DLD1 (cell line): ENCODE measurements at regions not wholly inside any gene's neighbourhood (a gene's known extent, or its start where the extent isn't known, plus 50 kb on each side); places are given as distances from the start of the nearest gene placed in this dataset.

ENCODE experiments used
- in situ Hi-C: cut with HindIII; loops from 2 replicates; pipeline ENCODE4 v1.10.0; 2017; ENCODE audit warnings: low sequenced_read_pairs

DNA sequence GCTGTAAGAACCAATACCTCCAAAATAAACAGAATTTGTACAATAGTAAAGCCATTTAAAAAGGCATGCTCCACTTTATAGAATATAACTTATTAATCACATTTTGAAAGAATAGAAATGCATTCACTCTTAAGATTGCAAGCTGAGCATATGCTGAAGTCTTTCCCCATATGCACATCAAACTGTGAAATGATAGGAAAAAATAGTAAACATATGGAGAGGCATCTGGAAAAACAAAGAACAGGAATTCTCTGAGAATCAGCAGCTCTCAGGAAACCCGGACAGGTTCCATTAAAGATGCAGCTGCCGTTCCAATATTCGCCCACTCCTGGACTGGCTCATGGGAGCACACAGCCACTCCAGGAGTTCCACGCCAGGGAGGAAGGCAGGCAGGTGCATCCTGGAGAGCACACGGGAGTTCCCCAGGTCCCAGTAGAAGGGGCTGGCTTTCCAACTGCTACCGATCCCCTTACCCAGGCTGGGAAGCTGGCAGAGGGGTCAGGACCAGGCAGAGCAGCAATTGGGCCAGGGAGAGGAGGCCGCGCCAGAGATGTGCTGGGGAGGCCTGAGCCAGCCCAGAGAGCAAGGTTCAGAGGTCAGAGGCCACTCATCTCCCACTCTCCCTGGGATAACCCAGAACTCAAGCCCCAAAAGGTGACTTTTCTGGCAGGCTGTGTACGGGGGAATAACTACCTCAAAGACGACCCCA lies 111.1 kb downstream of the DLL1 start:
- in situ Hi-C loops: no loop called here

DNA sequence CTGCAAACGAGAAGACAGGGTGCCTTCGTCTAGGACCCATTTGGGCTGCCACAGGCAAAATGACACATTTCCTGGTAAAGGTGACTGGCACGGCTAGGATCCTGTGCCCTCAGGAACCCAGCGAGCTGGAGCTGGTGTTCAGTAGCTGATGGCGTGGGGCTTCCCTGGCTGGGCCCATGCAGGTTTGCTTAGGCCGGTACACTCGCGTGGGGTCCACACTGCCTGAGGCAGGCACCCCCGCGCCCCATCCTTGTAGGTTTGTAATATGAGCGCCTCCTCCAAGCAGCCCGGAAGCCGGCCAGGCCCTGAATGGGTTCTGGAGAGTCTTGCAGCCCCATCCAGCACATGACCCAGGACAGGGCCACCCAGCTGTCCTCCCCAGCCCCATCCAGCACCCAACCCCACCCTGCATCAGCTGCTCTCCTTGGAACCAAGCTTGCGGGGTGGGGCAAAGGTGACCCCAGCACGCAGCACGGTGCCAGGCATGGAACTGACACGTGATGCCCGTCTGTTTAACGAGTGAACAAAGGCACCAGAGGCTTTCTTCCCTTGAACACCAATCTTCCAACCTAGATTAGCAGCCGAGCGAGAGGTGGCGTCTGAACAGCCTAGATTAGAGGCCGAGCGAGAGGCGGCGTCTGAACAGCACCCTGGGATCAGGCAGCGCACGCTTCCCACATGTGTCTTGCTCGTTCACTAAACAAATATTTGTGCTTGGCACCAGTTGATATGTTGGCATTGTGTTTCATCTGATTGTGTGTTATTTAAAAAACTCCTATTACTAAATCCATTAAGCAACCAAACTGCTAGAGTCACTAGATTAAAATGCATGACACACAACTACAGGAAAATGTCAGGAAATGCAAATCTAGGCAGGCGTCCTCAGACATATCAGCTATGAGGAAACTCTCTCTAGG lies 112.1 kb downstream of the DLL1 start:
- in situ Hi-C loops: no loop called here

DNA sequence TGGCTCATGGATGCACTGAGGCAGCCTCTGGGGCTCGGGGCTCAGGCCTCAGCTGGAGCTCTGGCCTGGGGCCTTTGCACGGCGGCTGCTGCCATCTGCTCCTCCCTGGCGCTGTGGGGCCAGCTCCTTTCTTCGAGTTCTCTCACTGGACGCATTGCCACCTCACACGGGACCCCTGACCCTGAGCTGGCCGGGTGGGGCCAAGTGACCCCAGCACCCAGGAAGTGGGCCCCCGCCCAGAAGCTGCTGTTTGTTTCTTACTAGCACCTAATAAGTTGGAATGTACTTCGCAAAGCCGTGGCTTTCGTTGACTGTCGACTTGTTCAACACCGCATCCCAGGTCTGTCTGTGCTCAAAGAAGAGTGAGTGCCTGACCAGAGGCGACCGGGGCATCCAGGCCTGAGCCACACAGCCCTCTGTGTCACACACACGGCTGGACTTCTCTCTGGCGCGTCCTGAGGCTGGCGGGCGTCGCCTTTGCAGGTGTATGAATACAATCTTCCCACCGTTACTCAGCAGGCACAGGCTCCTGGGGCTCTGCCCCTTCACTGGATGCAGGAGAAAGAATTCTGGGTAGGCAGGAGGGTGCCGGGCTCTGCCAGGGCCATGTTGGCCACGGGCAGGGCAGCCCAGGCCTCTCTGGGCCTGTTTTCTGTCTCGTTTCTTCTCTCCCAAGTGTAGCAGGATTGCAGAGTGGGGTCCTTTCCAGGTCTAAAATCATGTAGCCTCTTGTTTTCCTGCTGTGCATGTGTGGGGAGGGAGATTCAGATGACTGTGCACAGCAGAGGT lies 112.9 kb downstream of the DLL1 start:
- in situ Hi-C loops: no loop called here

DNA sequence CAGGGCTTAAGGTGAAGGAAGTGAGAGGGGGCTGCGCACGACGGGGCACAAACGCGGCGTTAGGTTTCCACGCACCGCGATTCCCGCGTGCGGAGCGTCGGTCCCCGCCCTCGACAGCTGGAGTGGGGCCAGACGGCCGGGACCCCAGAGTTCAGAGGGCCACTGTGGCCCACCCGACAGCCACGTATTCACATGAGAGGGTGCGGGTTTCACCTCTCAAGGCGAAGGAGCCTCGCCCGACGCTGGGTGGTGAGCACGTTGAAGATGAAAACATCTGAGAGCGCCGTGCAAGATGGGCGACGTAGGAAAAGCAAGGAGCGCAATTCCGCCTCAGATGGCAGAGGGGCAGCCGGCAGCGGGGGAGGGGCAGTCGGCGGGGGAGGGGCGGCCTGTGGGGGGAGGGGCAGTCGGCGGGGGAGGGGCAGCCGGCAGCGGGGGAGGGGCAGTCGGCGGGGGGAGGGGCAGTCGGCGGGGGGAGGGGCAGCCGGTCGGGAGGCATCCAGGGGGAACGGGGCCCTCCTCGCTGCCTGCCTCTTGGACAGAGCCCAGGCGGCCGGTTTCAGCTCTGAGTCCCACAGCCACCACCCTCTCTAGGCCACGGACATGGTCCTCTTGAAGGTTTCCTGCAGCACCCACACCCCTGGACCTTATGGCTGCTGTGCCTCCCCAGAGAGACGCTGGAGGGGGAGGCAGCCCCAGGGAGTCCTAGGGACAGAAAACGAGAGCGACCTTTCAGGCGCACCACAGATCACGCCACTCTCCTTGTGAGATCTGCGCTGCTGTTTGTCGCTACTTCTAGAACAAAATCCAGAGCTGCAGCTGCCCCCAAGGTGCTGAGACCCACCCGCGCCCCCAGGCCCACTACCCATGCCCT lies 113.7 kb downstream of the DLL1 start:
- in situ Hi-C loops: no loop called here

DNA sequence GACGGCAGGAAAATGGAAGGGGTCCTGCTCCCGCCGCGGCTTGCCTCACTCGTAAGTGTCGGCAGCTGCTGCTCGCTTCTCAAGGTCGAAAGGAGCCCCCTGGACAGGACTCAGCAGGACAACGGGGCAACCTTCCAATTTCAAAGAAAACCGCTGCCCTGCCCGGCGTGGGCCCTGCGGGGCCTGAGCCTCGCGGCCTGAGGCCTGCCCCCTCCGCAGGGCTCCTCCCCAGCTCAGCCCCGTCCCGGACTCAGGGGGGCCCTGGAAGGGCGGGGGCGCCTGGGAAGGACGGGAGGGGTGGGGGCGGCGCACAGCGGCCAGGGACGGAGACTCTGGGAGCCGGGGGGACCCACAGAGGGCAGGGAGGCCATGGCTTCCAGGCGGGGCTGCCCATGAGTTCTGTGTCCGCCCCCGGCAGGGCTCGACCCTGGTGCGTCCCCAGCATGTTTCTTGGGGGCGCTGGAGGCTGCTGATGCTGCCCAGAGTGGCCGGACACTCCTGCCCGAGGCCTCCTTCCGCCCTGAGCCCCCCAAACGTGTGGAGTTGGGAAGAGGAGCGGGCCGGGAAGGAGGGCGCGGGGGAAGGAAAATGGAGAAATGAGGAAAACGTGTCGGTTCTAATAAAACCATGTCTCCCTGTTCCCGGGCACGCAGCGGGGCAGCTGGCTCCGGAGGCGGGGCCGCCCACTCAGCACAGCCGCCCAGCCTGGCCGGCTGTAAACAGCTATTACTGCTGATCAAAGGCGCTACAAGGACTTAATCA lies 114.6 kb downstream of the DLL1 start:
- in situ Hi-C loops: no loop called here

DNA sequence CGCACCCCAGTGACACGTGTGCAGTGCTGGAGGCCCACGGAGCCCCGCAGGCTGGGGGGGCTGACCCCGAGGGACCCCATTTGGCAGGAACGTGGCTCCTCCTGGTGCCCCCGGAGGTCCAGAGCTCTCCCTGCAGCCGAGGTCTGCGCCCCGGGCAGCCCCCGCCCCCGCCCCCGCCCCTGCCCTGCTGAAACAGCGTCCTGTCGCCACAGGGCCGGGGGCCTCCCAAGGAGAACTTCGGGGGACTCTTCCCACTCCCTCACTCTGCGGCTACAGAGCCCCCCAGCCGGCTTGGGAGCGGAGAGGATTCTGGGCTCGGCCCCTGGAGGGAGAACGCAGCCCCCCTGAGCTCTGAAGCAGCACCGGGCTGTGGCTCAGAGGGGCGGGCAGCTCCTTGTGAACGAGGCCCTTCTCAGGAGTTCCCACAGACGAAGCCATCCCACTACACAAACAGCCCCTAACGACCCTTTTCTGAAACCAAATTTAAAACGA lies 115.2 kb downstream of the DLL1 start:
- in situ Hi-C loops: no loop called here

DNA sequence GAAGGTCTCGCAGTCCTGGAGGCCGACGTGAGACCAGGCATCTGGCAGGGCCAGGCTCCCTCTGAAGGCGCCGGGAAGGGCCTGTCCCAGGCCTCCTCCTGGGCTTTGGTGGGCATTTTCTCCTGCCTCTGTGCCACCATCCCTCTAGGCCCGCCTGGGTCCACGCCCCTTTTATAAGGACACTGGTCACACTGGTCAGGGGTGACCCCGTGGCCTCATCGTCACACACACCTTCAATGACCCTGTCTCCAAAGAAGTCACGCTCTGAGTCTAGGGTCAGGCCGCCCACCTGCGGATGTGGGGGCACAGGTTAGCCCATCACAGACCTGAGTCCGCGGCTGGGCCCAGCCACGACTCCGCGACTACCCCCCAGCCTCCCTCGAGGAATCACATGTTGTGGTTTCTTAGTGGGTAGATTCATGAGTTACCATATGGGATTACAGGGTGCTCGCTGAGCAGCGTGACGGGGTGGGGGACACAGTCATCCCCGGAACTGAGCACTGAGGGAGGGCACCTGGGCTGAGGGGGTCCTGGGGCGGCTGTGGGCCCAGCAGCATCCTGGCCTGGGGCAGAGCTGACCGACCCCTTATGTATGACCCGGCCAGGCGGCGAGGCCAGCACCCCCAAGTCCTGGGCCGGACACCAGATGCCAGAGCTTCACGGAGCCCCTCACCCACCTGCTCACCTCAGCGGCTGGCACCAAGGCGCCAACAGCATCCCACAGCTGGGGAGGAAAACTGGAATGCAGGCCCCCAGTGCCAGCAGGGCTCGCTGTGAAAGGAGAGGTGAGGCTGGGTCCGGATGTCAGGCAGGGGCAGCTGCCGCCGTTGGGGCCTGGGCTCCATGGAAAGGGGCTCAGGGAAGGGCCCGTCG lies 115.9 kb downstream of the DLL1 start:
- in situ Hi-C loops: no loop called here

DNA sequence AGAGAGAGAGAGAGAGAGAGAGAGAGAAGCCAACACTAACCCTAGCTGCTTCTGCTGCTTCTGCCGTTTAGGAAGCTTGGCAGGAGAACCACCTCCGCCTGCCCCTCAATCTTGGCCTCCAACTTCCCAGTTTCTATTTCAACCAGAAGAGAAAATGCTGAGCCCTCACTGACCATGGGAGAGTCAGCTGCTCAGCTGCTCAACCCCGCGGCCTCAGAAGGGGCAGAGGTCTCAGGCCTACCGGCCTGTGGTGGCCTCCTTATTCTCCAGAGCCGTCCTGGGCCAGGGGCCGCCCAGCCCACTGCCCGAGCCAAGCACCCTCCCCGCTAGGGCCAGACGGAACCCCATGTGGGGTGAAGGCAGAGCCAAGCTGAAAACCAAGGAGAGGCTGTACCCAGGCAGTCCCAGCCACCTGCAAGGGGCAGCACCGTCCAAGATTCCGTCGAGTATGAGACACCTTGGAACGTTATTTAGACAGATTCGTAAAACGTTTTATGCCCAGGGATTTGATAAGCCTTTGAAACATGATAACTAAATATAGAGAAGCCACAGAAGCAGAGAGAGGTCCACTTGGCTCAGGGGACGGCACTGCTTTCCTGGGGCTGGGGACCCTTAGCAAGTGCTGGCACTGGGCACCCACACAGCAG lies 116.6 kb downstream of the DLL1 start:
- in situ Hi-C loops: no loop called here

DNA sequence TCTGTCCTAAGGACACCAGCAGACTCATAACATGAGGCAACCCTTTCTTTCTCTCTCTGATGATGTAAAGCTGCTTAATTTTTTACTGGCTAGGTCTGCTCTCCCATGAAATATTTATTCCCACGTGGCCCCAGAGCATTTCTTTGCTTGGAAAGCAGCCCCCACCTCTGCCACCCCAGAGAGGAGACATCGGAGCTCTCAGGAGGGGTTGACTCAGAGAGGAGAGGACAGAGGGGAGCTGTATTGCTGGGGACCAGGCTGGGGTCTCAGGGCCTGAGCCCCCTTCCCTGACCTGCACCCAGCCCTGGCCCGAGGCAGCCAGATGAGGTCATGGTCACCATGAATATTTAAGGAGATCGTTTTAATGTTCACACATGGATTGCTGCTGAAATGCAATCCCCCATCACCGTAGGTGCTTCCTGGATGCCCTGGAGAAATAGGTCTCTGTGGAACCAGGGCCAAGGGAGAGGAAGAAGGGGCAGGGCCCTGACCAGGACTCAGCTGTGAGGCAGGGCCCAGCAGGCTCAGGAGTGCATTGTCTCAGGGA lies 117.5 kb downstream of the DLL1 start:
- in situ Hi-C loops: no loop called here

DNA sequence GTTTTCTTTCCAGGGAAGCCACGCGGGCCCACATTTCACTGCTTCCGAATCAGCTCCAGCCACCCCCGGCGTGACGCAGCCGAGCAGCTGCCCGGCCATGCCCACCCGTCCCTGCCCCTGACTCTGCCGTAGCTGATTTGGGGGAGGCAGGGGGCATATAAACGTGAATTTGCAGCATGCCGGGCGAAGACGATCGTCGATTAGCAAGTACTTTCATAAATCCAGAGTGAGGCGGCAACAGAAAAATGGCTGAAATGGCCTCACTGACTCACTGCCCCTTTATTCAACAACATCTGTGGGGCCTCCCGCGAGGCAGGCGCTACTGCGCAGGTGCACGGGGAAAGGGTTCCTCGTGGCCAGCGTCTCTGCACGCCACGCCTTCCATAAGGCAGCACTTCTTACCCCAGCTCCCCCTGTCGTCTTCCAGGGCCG lies 118.0 kb downstream of the DLL1 start:
- in situ Hi-C loops: no loop called here

DNA sequence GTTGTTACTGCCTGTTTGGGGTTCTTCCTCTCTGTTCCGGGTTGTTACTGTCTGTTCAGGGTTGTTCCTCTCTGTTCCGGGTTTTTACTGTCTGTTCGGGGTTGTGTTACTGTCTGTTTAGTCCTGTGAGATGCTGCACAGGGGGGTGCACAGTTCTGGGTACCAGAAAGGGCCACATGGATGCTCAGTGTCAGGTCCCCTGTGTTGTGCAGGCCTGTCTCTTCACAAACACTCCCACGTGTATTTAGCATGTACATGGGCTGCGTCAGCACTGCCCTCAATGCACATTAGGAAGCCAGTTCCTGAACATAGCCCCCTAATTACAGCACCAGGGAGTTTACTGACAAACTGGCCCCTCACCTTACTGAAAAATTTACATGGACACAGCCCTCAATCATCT lies 118.5 kb downstream of the DLL1 start:
- in situ Hi-C loops: no loop called here

DNA sequence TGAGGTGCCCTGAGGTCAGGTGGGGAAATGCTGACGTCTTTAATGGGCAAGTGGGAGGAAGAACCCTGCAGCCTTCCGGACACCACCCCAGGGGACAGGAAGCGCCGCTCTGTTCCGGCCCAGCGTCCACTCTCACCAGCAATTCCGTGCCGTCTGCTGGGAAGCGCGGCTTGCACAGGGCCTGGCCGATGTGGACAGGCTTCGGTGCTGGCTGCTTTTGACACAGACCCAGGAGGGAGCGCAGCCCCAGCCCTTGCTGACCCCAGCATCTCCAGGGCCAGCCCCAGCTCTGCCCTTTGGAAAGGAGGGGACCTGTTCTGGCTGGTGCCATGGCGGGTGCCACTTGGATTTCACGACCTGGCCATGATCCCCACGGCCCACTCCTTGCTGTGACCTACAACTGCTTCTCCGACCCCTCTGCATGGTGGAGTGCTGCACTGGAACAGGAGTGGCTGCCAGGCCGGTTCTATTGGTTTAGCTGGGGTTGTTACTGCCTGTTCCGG lies 123.2 kb downstream of the DLL1 start:
- in situ Hi-C loops: no loop called here

DNA sequence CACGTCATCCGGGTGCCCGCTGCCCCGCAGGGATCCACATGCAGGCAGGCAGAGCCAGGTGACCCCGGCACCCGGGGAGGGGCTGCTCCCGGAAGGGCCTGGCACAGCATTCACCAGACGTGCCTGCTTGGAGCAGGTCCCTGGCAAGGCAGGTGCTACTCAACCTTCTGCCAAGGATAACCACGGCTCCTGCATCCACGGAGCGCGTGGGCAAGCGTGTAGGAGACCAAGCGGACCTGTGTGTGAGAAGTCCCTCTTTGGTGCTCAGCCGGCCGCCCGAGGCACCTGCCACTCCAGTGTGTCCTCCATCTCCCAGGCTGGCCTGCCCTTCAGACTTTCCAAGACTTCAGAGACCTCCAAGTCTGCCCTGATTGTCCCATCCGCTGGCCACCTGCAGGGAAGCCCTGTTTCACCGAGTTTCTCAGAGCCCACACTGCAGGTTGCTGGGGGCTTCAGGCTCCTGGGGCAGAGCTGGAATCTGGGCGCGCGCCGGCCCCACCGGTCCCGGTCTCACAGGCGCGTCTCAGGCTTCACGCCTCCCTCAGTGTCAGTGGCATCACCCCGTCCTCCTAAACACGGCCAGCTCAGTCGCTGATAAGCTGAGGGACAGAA lies 124.3 kb downstream of the DLL1 start:
- in situ Hi-C loops: no loop called here

DNA sequence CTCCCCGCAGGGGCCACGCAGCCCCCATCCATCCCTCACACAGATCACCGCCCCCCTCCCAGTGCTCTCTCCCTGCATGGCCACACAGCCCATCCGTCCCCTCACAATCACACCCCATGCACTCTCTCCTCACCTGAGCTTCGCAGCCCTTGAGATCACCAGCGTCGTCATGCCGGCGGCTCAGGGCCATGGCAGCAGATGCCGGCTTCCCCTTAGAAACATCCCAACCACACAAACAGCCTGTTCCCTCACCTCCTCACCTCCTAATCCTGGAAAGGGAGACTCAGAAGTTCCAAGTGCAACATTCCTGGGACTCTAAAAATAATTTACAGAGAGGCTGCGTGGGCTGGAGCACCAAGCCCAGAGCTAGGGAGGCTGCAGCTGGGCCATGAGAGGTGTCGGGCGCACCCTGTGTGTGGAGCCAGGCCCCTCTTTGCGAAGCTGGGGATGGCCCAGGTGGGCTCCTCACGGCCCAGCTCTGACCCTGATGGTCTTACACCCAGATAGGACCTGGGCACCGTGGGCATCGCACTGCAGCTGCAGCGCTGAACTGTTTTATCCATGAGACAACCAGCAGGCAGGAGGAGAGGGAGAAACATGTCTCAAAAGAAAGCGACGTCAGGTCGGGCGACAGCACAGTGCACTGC lies 125.3 kb downstream of the DLL1 start:
- in situ Hi-C loops: no loop called here

DNA sequence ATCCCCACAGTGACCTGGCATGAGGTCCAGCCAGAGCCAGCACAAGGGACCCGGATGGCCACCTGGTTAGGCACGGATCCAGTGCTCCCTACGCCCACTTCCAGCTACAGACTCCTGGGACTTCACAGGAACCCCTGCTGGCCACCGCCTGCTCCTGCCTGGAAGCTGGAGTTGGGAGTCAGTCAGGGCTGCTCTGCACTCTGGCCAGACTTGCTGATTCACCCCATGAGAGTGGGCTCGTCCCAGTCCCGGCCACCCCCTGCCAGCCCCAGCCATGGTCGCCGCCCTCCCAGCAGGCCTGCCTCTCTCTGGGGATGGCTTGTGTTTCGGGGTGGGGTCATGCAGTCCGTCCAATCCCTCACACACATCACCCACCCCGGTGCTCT lies 125.8 kb downstream of the DLL1 start:
- in situ Hi-C loops: no loop called here

DNA sequence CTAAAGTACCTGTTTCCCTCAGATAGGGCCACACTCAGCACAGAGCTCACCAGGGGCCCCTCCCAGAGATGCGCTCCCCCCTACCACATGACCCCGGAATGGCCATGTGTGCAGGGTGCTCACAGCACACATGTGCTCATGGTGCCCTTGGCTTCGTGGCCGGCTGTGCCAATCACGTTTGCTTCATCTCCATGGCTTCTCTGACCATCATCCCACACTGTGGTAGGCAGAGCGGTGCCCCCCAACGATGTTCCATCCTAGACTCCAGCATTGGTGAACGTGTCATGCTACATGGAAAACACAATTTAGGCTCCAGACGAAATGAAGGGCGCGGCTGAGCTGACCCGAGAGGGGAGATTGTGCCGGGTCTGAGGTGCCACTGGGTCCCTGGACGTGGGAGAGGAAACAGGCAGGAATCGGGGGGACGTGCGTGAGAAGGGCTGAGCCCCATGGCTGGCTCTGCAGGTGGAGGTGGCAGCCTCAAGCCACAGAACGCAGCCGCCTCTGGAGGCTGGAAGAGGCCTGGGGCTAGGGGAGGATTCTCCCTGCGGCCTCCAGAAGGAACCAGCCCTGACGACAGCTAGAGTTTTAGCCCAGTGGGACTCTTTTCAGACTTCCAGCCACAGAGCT lies 126.5 kb downstream of the DLL1 start:
- in situ Hi-C loops: no loop called here
